Fibroblast of lung (primary cell): ENCODE measurements at regions not wholly inside any gene's neighbourhood (a gene's known extent, or its start where the extent isn't known, plus 50 kb on each side); places are given as distances from the start of the nearest gene placed in this dataset.

Experiments
- EZH2 ChIP-seq: IDR thresholded peaks from 2 replicates; pipeline ENCODE4 v1.5.1; 2012; ENCODE audit warnings: low read length, control low read depth, mild to moderate bottlenecking; ENCODE audit errors: missing control alignments
- TF ChIP-seq, protein P1 (sequence below), 2 donors: IDR thresholded peaks in 1 of 2; conservative IDR thresholded peaks in 1 of 2; 1 replicate in 1 of 2; 2 replicates in 1 of 2; pipeline ENCODE4 v1.5.1; 2011 to 2012; ENCODE audit warnings: low read length in 2 of 2, control low read depth in 1 of 2, inconsistent platforms in 1 of 2, low read depth in 1 of 2, mild to moderate bottlenecking in 1 of 2

- TF ChIP-seq, protein P1, sequence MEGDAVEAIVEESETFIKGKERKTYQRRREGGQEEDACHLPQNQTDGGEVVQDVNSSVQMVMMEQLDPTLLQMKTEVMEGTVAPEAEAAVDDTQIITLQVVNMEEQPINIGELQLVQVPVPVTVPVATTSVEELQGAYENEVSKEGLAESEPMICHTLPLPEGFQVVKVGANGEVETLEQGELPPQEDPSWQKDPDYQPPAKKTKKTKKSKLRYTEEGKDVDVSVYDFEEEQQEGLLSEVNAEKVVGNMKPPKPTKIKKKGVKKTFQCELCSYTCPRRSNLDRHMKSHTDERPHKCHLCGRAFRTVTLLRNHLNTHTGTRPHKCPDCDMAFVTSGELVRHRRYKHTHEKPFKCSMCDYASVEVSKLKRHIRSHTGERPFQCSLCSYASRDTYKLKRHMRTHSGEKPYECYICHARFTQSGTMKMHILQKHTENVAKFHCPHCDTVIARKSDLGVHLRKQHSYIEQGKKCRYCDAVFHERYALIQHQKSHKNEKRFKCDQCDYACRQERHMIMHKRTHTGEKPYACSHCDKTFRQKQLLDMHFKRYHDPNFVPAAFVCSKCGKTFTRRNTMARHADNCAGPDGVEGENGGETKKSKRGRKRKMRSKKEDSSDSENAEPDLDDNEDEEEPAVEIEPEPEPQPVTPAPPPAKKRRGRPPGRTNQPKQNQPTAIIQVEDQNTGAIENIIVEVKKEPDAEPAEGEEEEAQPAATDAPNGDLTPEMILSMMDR (conservative IDR thresholded peaks at IDR 0.05 in 1 of 2, IDR thresholded peaks at IDR 0.05 in 1 of 2; ENCODE audit: low read depth in 1 of 2, low read length in 2 of 2) = no peak
- no peak for TF ChIP-seq EZH2
These were observed 64.9 kb upstream of the ZSWIM2 start for GRCh38 chr2:186913870-186914269.
